HepG2 (cell line): ENCODE measurements at regions not wholly inside any gene's neighbourhood (a gene's known extent, or its start where the extent isn't known, plus 50 kb on each side); places are given as distances from the start of the nearest gene placed in this dataset.

Experiments
- BHLHE40 ChIP-seq: IDR thresholded peaks from 2 replicates; pipeline ENCODE4 v1.6.1; 2011; ENCODE audit warnings: low read length, improper control_type of control experiment
- CBFB ChIP-seq: sonication (generic); formaldehyde crosslinking; IDR thresholded peaks from 2 replicates; pipeline ENCODE4 v1.4.0; 2020; ENCODE audit warnings: missing genetic modification reagents
- CBX2 ChIP-seq, 2 experiments: fragments of 200-600 bp in 1 of 2; sonication (generic); formaldehyde crosslinking in 1 of 2; IDR thresholded peaks; 2 replicates each; pipeline versions ENCODE4 v1.7.0 to v1.8.1; 2018 to 2022; ENCODE audit warnings: low read depth in 2 of 2, low read length in 1 of 2, mild to moderate bottlenecking in 1 of 2, missing genetic modification reagents in 1 of 2
- CTCF ChIP-seq: sonication (generic); formaldehyde crosslinking; IDR thresholded peaks from 2 replicates; pipeline ENCODE4 v1.5.0; 2020; ENCODE audit warnings: mild to moderate bottlenecking, missing genetic modification reagents, moderate library complexity
- FIP1L1 ChIP-seq: fragments of 200-400 bp; formaldehyde crosslinking; IDR thresholded peaks from 2 replicates; pipeline ENCODE4 v1.6.1; 2018; ENCODE audit warnings: low read depth, mild to moderate bottlenecking, low read length, moderate library complexity, borderline replicate concordance; ENCODE audit not compliant: insufficient read depth
- FOXA1 ChIP-seq, 2 experiments: fragments of 450-650 bp in 1 of 2; sonication (generic) in 1 of 2; formaldehyde crosslinking in 1 of 2; IDR thresholded peaks; 2 replicates each; pipeline versions ENCODE4 v1.4.0 to v1.6.1; 2016 to 2020; ENCODE audit warnings: missing genetic modification reagents in 1 of 2
- MYNN ChIP-seq: sonication (generic); formaldehyde crosslinking; IDR thresholded peaks from 2 replicates; pipeline ENCODE4 v1.4.0; 2020; ENCODE audit warnings: mild to moderate bottlenecking, low read depth, missing genetic modification reagents
- PITX1 ChIP-seq: sonication (generic); formaldehyde crosslinking; IDR thresholded peaks from 2 replicates; pipeline ENCODE4 v1.5.1; 2020; ENCODE audit warnings: mild to moderate bottlenecking, missing genetic modification reagents
- SMARCC2 ChIP-seq: fragments of 450-650 bp; IDR thresholded peaks from 2 replicates; pipeline ENCODE4 v1.6.1; 2017; ENCODE audit warnings: antibody characterized with exemption, mild to moderate bottlenecking
- SMYD3 ChIP-seq: sonication (generic); formaldehyde crosslinking; IDR thresholded peaks from 2 replicates; pipeline ENCODE4 v1.8.1; 2023; ENCODE audit warnings: mild to moderate bottlenecking, missing genetic modification reagents
- TBP ChIP-seq: sonication (generic); formaldehyde crosslinking; IDR thresholded peaks from 2 replicates; pipeline ENCODE4 v1.5.0; 2020; ENCODE audit warnings: missing genetic modification reagents
- YY1 ChIP-seq: IDR thresholded peaks from 2 replicates; pipeline ENCODE4 v1.6.1; 2011; ENCODE audit warnings: low read length, low read depth, moderate library complexity, mild to moderate bottlenecking; ENCODE audit not compliant: insufficient read depth, insufficient replicate concordance
- ZFX ChIP-seq: sonication (generic); formaldehyde crosslinking; IDR thresholded peaks from 2 replicates; pipeline ENCODE4 v1.4.0; 2020; ENCODE audit warnings: mild to moderate bottlenecking, low read depth, missing genetic modification reagents, moderate library complexity
- TF ChIP-seq, protein P1 (sequence below): sonication (generic); formaldehyde crosslinking; IDR thresholded peaks from 2 replicates; pipeline ENCODE4 v1.5.1; 2020; ENCODE audit warnings: missing genetic modification reagents, mild to moderate bottlenecking, borderline replicate concordance

- no peak for TF ChIP-seq TBP (CRISPR knock-in tag)
- TF ChIP-seq SMARCC2, result no peak
- TF ChIP-seq, protein P1, sequence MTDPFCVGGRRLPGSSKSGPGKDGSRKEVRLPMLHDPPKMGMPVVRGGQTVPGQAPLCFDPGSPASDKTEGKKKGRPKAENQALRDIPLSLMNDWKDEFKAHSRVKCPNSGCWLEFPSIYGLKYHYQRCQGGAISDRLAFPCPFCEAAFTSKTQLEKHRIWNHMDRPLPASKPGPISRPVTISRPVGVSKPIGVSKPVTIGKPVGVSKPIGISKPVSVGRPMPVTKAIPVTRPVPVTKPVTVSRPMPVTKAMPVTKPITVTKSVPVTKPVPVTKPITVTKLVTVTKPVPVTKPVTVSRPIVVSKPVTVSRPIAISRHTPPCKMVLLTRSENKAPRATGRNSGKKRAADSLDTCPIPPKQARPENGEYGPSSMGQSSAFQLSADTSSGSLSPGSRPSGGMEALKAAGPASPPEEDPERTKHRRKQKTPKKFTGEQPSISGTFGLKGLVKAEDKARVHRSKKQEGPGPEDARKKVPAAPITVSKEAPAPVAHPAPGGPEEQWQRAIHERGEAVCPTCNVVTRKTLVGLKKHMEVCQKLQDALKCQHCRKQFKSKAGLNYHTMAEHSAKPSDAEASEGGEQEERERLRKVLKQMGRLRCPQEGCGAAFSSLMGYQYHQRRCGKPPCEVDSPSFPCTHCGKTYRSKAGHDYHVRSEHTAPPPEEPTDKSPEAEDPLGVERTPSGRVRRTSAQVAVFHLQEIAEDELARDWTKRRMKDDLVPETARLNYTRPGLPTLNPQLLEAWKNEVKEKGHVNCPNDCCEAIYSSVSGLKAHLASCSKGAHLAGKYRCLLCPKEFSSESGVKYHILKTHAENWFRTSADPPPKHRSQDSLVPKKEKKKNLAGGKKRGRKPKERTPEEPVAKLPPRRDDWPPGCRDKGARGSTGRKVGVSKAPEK (CRISPR knock-in tag), result no peak
- TF ChIP-seq MYNN, result no peak
- no peak for TF ChIP-seq CTCF (CRISPR knock-in tag)
- TF ChIP-seq PITX1 (CRISPR knock-in tag), result no peak
- no peak for TF ChIP-seq CBFB (CRISPR knock-in tag)
- no peak for TF ChIP-seq FOXA1 (IDR thresholded peaks at IDR 0.05)
- TF ChIP-seq FOXA1 (CRISPR knock-in tag; IDR thresholded peaks at IDR 0.05), result no peak
- no peak for TF ChIP-seq CBX2 (IDR thresholded peaks at IDR 0.05; ENCODE audit: low read depth, low read length)
- no peak for TF ChIP-seq CBX2 (CRISPR knock-in tag; IDR thresholded peaks at IDR 0.05; ENCODE audit: low read depth)
- TF ChIP-seq FIP1L1, result no peak
- no peak for TF ChIP-seq YY1
- TF ChIP-seq BHLHE40, result no peak
- TF ChIP-seq SMYD3 (CRISPR knock-in tag), result no peak
- no peak for TF ChIP-seq ZFX (CRISPR knock-in tag)
Measured at GRCh38 chr11:130722401-130722800, 193.9 kb downstream of the SNX19 start.
